H1 (cell line): ENCODE measurements at regions not wholly inside any gene's neighbourhood (a gene's known extent, or its start where the extent isn't known, plus 50 kb on each side); places are given as distances from the start of the nearest gene placed in this dataset.

Experiments used
- CTCF ChIA-PET: fragments of 300-600 bp; sonication (Branson Sonifier 250); formaldehyde crosslinking; loops from one replicate; lab custom pipeline; 2021; ENCODE audit not compliant: partially characterized antibody; lab: Charles Lee
- POLR2A ChIA-PET: fragments of 300-600 bp; sonication (Branson Sonifier 250); formaldehyde crosslinking; loops from one replicate; lab custom pipeline; 2021; ENCODE audit warnings: inconsistent platforms; ENCODE audit not compliant: partially characterized antibody; lab: Charles Lee
- DNase-seq, 2 experiments: peaks; one replicate each; pipeline versions ENCODE4 v3.0.0 to v3.0.0-alpha.2; 2010 to 2022; ENCODE audit warnings: low spot score in 2 of 2, low read depth in 1 of 2, mixed read lengths in 1 of 2
- FAIRE-seq: peaks from 2 replicates; lab custom pipeline; 2011; peaks lifted over from hg19 to GRCh38; lab: Jason Lieb, UNC
- H2AFZ ChIP-seq: 2 replicates; pipeline ENCODE4 v1.8.1; 2012; ENCODE audit warnings: low read length, inconsistent platforms
- H2AK5ac ChIP-seq: 2 replicates; pipeline ENCODE4 v1.6.1; 2013; ENCODE audit warnings: low read depth, low read length
- H2BK120ac ChIP-seq: replicated peaks from 2 replicates; pipeline ENCODE3; 2013; ENCODE audit warnings: low read depth, low read length, inconsistent platforms
- H2BK12ac ChIP-seq: 2 replicates; pipeline ENCODE4 v1.6.1; 2013; ENCODE audit warnings: low read depth, low read length
- H2BK15ac ChIP-seq: 2 replicates; pipeline ENCODE4 v1.6.1; 2013; ENCODE audit warnings: low read length
- H2BK20ac ChIP-seq: 2 replicates; pipeline ENCODE4 v1.6.1; 2013; ENCODE audit warnings: low read length
- H2BK5ac ChIP-seq: 2 replicates; pipeline ENCODE4 v1.6.1; 2013; ENCODE audit warnings: low read depth, low read length
- H3K14ac ChIP-seq: 2 replicates; pipeline ENCODE4 v1.6.1; 2013; ENCODE audit warnings: inconsistent platforms; ENCODE audit not compliant: insufficient read length
- H3K18ac ChIP-seq: 2 replicates; pipeline ENCODE4 v1.6.1; 2013; ENCODE audit warnings: low read length; ENCODE audit errors: extremely low read depth
- H3K23ac ChIP-seq: 2 replicates; pipeline ENCODE4 v1.6.1; 2013; ENCODE audit warnings: inconsistent platforms; ENCODE audit not compliant: insufficient read length
- H3K23me2 ChIP-seq: 2 replicates; pipeline ENCODE4 v1.6.1; 2013; ENCODE audit warnings: low read depth, low read length
- H3K27ac ChIP-seq: 2 replicates; pipeline ENCODE4 v1.6.1; 2011; ENCODE audit warnings: low read depth, low read length, inconsistent platforms
- H3K27me3 ChIP-seq, 4 experiments: replicated peaks in 1 of 4; 1 replicate in 1 of 4; 2 replicates in 3 of 4; pipeline versions ENCODE4 v1.6.1 to v1.8.1; 2011 to 2013; ENCODE audit warnings: low read length in 3 of 4, mild to moderate bottlenecking in 3 of 4, inconsistent platforms in 2 of 4, mixed read lengths in 2 of 4, moderate library complexity in 1 of 4; ENCODE audit not compliant: control insufficient read depth in 3 of 4, insufficient read depth in 3 of 4; ENCODE audit errors: extremely low read depth in 1 of 4
- H3K36me3 ChIP-seq, 4 experiments: 2 replicates each; pipeline versions ENCODE4 v1.6.1 to v1.8.1; 2011 to 2013; ENCODE audit warnings: mild to moderate bottlenecking in 4 of 4, low read length in 3 of 4, moderate library complexity in 2 of 4, control low read depth in 1 of 4, inconsistent platforms in 1 of 4; ENCODE audit not compliant: insufficient read depth in 4 of 4, control insufficient read depth in 2 of 4
- H3K4ac ChIP-seq: replicated peaks from 2 replicates; pipeline ENCODE3; 2013; ENCODE audit warnings: low read length, low read depth, mixed read lengths, inconsistent platforms; ENCODE audit not compliant: insufficient read length
- H3K4me1 ChIP-seq, 4 experiments: replicated peaks in 1 of 4; 1 replicate in 1 of 4; 2 replicates in 3 of 4; pipeline versions ENCODE4 v1.6.1 to v1.8.1; 2011 to 2013; ENCODE audit warnings: low read length in 3 of 4, inconsistent platforms in 2 of 4, mixed read lengths in 1 of 4; ENCODE audit not compliant: insufficient read depth in 4 of 4, control insufficient read depth in 3 of 4
- H3K4me2 ChIP-seq, 2 experiments: 2 replicates each; pipeline versions ENCODE4 v1.6.1 to v1.8.1; 2011 to 2013; ENCODE audit warnings: low read depth in 2 of 2, low read length in 2 of 2, control low read depth in 1 of 2, inconsistent platforms in 1 of 2, mild to moderate bottlenecking in 1 of 2; ENCODE audit not compliant: insufficient read depth in 1 of 2
- H3K4me3 ChIP-seq, 4 experiments: fragments of 200-600, 300-600 bp in 1 of 4; sonication (generic), shearing (Covaris generic), sonication (Bioruptor Twin) in 1 of 4; 2 replicates each; pipeline versions ENCODE4 v1.5.1 to v1.8.1; 2011 to 2016; ENCODE audit warnings: low read length in 4 of 4, low read depth in 3 of 4, control low read depth in 2 of 4, inconsistent platforms in 2 of 4, mild to moderate bottlenecking in 2 of 4, mixed read lengths in 1 of 4, moderate library complexity in 1 of 4; ENCODE audit not compliant: insufficient read depth in 2 of 4; ENCODE audit errors: extremely low read depth in 1 of 4
- H3K56ac ChIP-seq: replicated peaks from 2 replicates; pipeline ENCODE3; 2013; ENCODE audit warnings: low read depth, mild to moderate bottlenecking, mixed read lengths, low read length, inconsistent platforms; ENCODE audit not compliant: insufficient read length
- H3K79me1 ChIP-seq: 2 replicates; pipeline ENCODE4 v1.6.1; 2013; ENCODE audit warnings: low read depth, low read length, control low read depth
- H3K79me2 ChIP-seq, 2 experiments: 2 replicates each; pipeline versions ENCODE4 v1.6.1 to v1.8.1; 2012 to 2013; ENCODE audit warnings: low read length in 2 of 2, mild to moderate bottlenecking in 2 of 2, inconsistent platforms in 1 of 2; ENCODE audit not compliant: insufficient read depth in 2 of 2, control insufficient read depth in 1 of 2
- H3K9ac ChIP-seq, 4 experiments: replicated peaks in 1 of 4; 1 replicate in 1 of 4; 2 replicates in 3 of 4; pipeline versions ENCODE4 v1.6.1 to v1.8.1; 2011 to 2013; ENCODE audit warnings: low read depth in 3 of 4, low read length in 3 of 4, control low read depth in 2 of 4, mild to moderate bottlenecking in 2 of 4, moderate library complexity in 2 of 4, inconsistent platforms in 1 of 4; ENCODE audit errors: extremely low read depth in 1 of 4
- H3K9me3 ChIP-seq, 2 experiments: 2 replicates each; pipeline versions ENCODE4 v1.6.1 to v1.8.1; 2012 to 2013; ENCODE audit warnings: mild to moderate bottlenecking in 2 of 2, moderate library complexity in 2 of 2, control low read depth in 1 of 2, inconsistent platforms in 1 of 2, low read depth in 1 of 2, low read length in 1 of 2, mixed read lengths in 1 of 2; ENCODE audit not compliant: insufficient read depth in 2 of 2
- H4K20me1 ChIP-seq, 2 experiments: replicated peaks in 1 of 2; 2 replicates each; pipeline versions ENCODE3 to v1.8.1; 2011 to 2013; ENCODE audit warnings: inconsistent platforms in 2 of 2, low read length in 2 of 2, mild to moderate bottlenecking in 1 of 2; ENCODE audit not compliant: insufficient read depth in 2 of 2, control insufficient read depth in 1 of 2
- H4K5ac ChIP-seq: 2 replicates; pipeline ENCODE4 v1.6.1; 2013; ENCODE audit warnings: low read length, low read depth, mixed read lengths, inconsistent platforms; ENCODE audit not compliant: insufficient read length
- H4K8ac ChIP-seq: 2 replicates; pipeline ENCODE4 v1.8.0; 2013; ENCODE audit warnings: mild to moderate bottlenecking, moderate library complexity, low read length, inconsistent platforms; ENCODE audit not compliant: insufficient read depth; ENCODE audit errors: extremely low read depth
- H4K91ac ChIP-seq: replicated peaks from 2 replicates; pipeline ENCODE3; 2013; ENCODE audit warnings: low read length, mixed read lengths, inconsistent platforms; ENCODE audit not compliant: insufficient read length
- BCL11A ChIP-seq, 2 experiments: IDR thresholded peaks; one replicate each; pipeline ENCODE4 v1.6.1; 2011; ENCODE audit warnings: low read depth in 2 of 2, low read length in 2 of 2, mild to moderate bottlenecking in 2 of 2
- CBX8 ChIP-seq: fragments of 300-800, 300-1000 bp; sonication (generic); IDR thresholded peaks from 2 replicates; pipeline ENCODE4 v1.7.1; 2016; ENCODE audit warnings: low read depth, low read length, borderline replicate concordance
- CEBPB ChIP-seq: IDR thresholded peaks from 2 replicates; pipeline ENCODE4 v1.6.1; 2012; ENCODE audit warnings: low read depth, low read length
- EP300 ChIP-seq, 2 experiments: IDR thresholded peaks; 1 replicate in 1 of 2; 2 replicates in 1 of 2; pipeline ENCODE4 v1.6.1; 2011 to 2012; ENCODE audit warnings: low read depth in 2 of 2, low read length in 2 of 2, mild to moderate bottlenecking in 2 of 2, borderline replicate concordance in 1 of 2, inconsistent platforms in 1 of 2, moderate library complexity in 1 of 2
- EZH2 ChIP-seq: fragments of 200-600 bp; sonication (generic); IDR thresholded peaks from 2 replicates; pipeline ENCODE4 v1.7.1; 2012; ENCODE audit warnings: low read depth, mild to moderate bottlenecking, moderate library complexity, low read length, inconsistent platforms; ENCODE audit not compliant: severe bottlenecking
- GTF2F1 ChIP-seq: IDR thresholded peaks from 2 replicates; pipeline ENCODE4 v1.6.1; 2012; ENCODE audit warnings: low read depth, low read length, improper control_type of control experiment, borderline replicate concordance
- HDAC2 ChIP-seq, 2 experiments: fragments of 300-600 bp in 1 of 2; sonication (generic) in 1 of 2; IDR thresholded peaks; 2 replicates each; pipeline ENCODE4 v1.6.1; 2011 to 2012; ENCODE audit warnings: low read depth in 2 of 2, low read length in 2 of 2, mild to moderate bottlenecking in 2 of 2, moderate library complexity in 2 of 2, borderline replicate concordance in 1 of 2, inconsistent platforms in 1 of 2
- RXRA ChIP-seq: IDR thresholded peaks from 2 replicates; pipeline ENCODE4 v1.6.1; 2011; ENCODE audit warnings: low read depth, mild to moderate bottlenecking, low read length, moderate library complexity; ENCODE audit not compliant: insufficient read depth
- SIX5 ChIP-seq: IDR thresholded peaks from 2 replicates; pipeline ENCODE4 v1.6.1; 2011; ENCODE audit warnings: mild to moderate bottlenecking, low read depth, low read length
- SP2 ChIP-seq: IDR thresholded peaks from 2 replicates; pipeline ENCODE4 v1.6.1; 2012; ENCODE audit warnings: mild to moderate bottlenecking, low read length, inconsistent platforms
- TAF7 ChIP-seq: optimal IDR thresholded peaks from 2 replicates; pipeline ENCODE3; 2011; ENCODE audit warnings: low read depth, mild to moderate bottlenecking, inconsistent platforms, low read length, moderate library complexity, borderline replicate concordance
- TCF12 ChIP-seq: IDR thresholded peaks from 2 replicates; pipeline ENCODE4 v1.6.1; 2011; ENCODE audit warnings: low read depth, mild to moderate bottlenecking, low read length
- USF2 ChIP-seq: IDR thresholded peaks from 2 replicates; pipeline ENCODE4 v1.6.1; 2011; ENCODE audit warnings: low read length, improper control_type of control experiment
- YY1 ChIP-seq: IDR thresholded peaks from 2 replicates; pipeline ENCODE4 v1.6.1; 2011; ENCODE audit warnings: low read depth, mild to moderate bottlenecking, low read length
- WGBS, 2 experiments: shearing (Covaris generic) in 1 of 2; methylation state at CpG; one replicate each; pipeline versions ENCODE4 v1.1.6 to v1.1.7; 2013 to 2015; ENCODE audit warnings: low lambda C conversion rate in 2 of 2, mixed read lengths in 2 of 2, inconsistent platforms in 1 of 2, low coverage in 1 of 2, missing lambda C conversion rate in 1 of 2; ENCODE audit not compliant: insufficient replicate concordance in 2 of 2, insufficient coverage in 1 of 2, insufficient read length in 1 of 2; ENCODE audit errors: extremely low coverage in 1 of 2, missing lambda C conversion rate in 1 of 2; 5-methylcytosine and 5-hydroxymethylcytosine counted together

- WGBS, 2 experiments = 99% methylated on average over 7 of the region's 7 CpGs; no CpG with 5 or more reads in 1 of the 2 experiments
- Histone ChIP-seq H4K20me1 (no peaks in the 10 kb centered on the region), H2BK5ac (no peak overlapping the region), H4K91ac (no peak overlapping the region), H3K36me3 (no peaks in the 10 kb centered on the region), H4K8ac (no peak overlapping the region), H3K27ac (no peak overlapping the region), H3K4me2 (no peak overlapping the region), H3K79me2 (no peaks in the 10 kb centered on the region), H2BK15ac (no peak overlapping the region), H3K23me2 (no peaks in the 10 kb centered on the region), H2BK120ac (no peak overlapping the region), H3K4ac (no peak overlapping the region), H3K23ac (no peak overlapping the region), H3K4me3 (no peak overlapping the region), H2AK5ac (no peak overlapping the region), H3K79me1 (no peaks in the 10 kb centered on the region), H3K14ac (no peak overlapping the region), H4K5ac (no peak overlapping the region), H2BK12ac (no peak overlapping the region), H3K9ac (no peak overlapping the region), H3K56ac (no peak overlapping the region), H3K27me3 (no peaks in the 10 kb centered on the region), H3K18ac (no peak overlapping the region), H2BK20ac (no peak overlapping the region), H3K9me3 (no peaks in the 10 kb centered on the region), H3K4me1 (no peaks in the 10 kb centered on the region; a peak in 1 of 7 replicates), H2AFZ (no peak overlapping the region)
- CTCF ChIA-PET = interaction anchor here (0.9 kb wide), 1 partner anchor 13 kb away, joined by 3 read pairs; no protein-coding TSS in a partner anchor
- POLR2A ChIA-PET = no interaction called here
- DNase-seq (no peak), FAIRE-seq (no peak)
- TF ChIP-seq BCL11A (IDR thresholded peaks at IDR 0.05; ENCODE audit: low read depth in 2 of 2, low read length in 2 of 2) (no peak), EZH2 (no peak), CEBPB (no peak), HDAC2 (IDR thresholded peaks at IDR 0.05; ENCODE audit: borderline replicate concordance in 1 of 2, low read depth in 2 of 2, low read length in 2 of 2) (no peak), RXRA (no peak), TAF7 (no peak), EP300 (IDR thresholded peaks at IDR 0.05; ENCODE audit: borderline replicate concordance in 1 of 2, low read depth in 2 of 2, low read length in 2 of 2) (no peak), CBX8 (no peak), USF2 (no peak), SP2 (no peak), GTF2F1 (no peak), YY1 (no peak), TCF12 (no peak), SIX5 (no peak)
Observed at GRCh38 chr18:78457731-78458130, 521.9 kb upstream of the SALL3 start.
